ENCODE measurements at regions not wholly inside any gene's neighbourhood (a gene's known extent, or its start where the extent isn't known, plus 50 kb on each side); places are given as distances from the start of the nearest gene placed in this dataset.

- TF ChIP-seq SMAD3 (CRISPR knock-in tag; conservative IDR thresholded peaks at IDR 0.05) (no peak), CTCF (IDR thresholded peaks at IDR 0.05 in 2 of 3, conservative IDR thresholded peaks at IDR 0.05 in 1 of 3; ENCODE audit: insufficient read depth in 2 of 3, low read depth in 1 of 3, low read length in 3 of 3) (no peak), E2F4 (CRISPR knock-in tag; IDR thresholded peaks at IDR 0.05; ENCODE audit: low read depth) (no peak), HDGF (IDR thresholded peaks at IDR 0.05) (no peak), ZNF431 (CRISPR knock-in tag; IDR thresholded peaks at IDR 0.05) (no peak), PHF8 (IDR thresholded peaks at IDR 0.05; ENCODE audit: borderline replicate concordance, low read length) (no peak), PML (IDR thresholded peaks at IDR 0.05; ENCODE audit: low read length) (no peak), POLR2AphosphoS5 (IDR thresholded peaks at IDR 0.05; ENCODE audit: control insufficient read depth, insufficient read depth, low read depth, low read length) (no peak), ATF3 (IDR thresholded peaks at IDR 0.05) (no peak), ATF3 (CRISPR knock-in tag; conservative IDR thresholded peaks at IDR 0.05) (no peak), PATZ1 (CRISPR knock-in tag; IDR thresholded peaks at IDR 0.05; ENCODE audit: borderline replicate concordance) (no peak), ZNF165 (CRISPR knock-in tag; IDR thresholded peaks at IDR 0.05; ENCODE audit: borderline replicate concordance) (no peak), CREM (IDR thresholded peaks at IDR 0.05; ENCODE audit: low read depth) (no peak), POLR2A (conservative IDR thresholded peaks at IDR 0.05) (no peak), PRDM10 (IDR thresholded peaks at IDR 0.05; ENCODE audit: partially characterized antibody) (no peak)
Measured at GRCh38 chr11:71188886-71189767, 63.2 kb downstream of the SHANK2 start.
